Stimulated activated CD4-positive, alpha-beta T cell treated with anti-CD3 and anti-CD28 coated beads, Interleukin-15, amount 100 ng/mL, for 48 hours (primary cell): ENCODE measurements at regions not wholly inside any gene's neighbourhood (a gene's known extent, or its start where the extent isn't known, plus 50 kb on each side); places are given as distances from the start of the nearest gene placed in this dataset.

Source experiments
- DNase-seq, 2 donors: peaks; one replicate each; pipeline ENCODE4 v3.0.0-alpha.2; 2020; ENCODE audit warnings: low read depth in 2 of 2

- DNase-seq = no peak
Observed at GRCh38 chr2:150903055-150903454, 358.6 kb downstream of the RBM43 start.

DNA sequence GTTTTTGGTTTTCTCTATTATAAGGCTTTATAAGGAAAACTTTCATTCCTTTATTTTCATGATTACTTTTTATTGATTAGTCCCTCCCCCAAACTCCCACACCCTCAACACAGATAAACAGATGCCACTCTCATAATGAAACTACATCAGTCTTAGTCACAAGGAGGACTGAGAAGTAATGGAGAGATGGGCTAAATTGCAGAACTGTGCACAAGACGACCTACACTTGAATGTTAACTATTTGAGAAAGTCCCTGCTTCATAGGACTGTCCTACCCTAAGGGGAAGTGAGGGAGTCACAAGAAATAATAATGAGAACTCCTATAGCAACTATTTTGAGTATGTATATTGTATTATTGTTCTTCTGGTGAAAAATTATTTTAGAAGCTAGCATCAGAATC lies 360.8 kb downstream of the RBM43 start:
- DNase-seq = no peak

- DNase-seq = no peak
Observed at GRCh38 chr2:150895968-150896367, 365.7 kb downstream of the RBM43 start.

DNA sequence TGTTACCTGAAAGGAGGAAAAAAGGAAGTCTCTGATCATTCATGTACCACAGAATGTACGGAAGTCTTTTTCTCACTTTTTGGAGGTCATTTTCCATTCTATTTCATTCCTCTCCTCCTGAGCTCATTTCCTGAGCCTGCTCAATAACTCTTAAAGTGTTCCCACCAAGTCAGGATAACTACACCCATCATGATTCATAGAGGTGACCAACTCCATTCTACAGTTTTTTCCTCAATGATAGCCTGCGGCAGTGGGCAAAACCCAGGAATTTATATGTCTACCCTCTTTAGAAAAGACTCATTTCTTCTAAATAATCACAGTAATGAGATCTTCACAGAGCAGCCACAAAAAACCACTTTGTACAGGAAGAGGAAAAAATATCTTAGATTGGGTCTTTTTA lies 372.5 kb downstream of the RBM43 start:
- no peak for DNase-seq

GRCh38 chr2:150888337-150888736 lies 373.3 kb downstream of the RBM43 start:
- DNase-seq = no peak

DNA sequence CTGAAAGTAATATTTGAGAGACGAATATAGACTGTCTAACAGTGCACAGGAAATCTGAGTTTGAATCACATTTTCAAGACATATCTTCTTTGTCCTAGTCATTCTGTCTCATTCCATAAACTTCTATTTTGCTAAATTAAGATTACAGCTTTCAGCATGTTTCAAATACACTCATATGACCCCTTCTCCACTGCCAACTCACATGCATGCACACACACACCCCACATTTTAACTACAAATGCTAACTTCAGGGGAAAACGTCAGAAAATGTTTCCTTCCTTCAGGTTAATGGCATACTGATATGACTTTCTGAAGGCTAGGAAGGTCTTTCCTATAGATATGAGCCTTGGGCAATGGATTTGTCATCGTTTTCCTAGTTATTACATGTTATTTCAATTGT lies 373.7 kb downstream of the RBM43 start:
- no peak for DNase-seq

- DNase-seq = no peak
Observed at GRCh38 chr2:150885774-150886386, 375.8 kb downstream of the RBM43 start.

DNA sequence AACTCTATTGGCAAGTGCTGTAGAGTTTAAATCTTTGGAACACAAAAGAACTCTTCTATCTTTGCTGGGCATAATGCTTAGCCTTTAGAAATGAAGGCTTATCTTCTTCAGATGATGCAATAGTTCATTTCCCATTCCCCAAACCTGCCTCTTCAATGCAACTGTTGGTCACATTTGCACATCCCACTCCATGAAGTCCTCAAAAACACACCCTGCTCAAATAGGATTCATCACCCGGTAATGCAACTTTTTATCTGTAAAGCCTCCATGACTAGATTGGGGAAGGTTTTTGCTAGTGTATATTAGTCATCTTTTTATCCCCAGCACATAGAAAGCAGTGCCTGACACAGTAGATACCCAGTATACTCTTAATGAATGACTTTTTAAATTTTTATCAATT lies 376.4 kb downstream of the RBM43 start:
- no peak for DNase-seq

- no peak for DNase-seq
Observed at GRCh38 chr2:150883613-150883895, 378.1 kb downstream of the RBM43 start.

GRCh38 chr2:150882751-150883612 lies 378.7 kb downstream of the RBM43 start:
- DNase-seq = no peak

- no peak for DNase-seq
Observed at GRCh38 chr2:150880986-150881385, 380.7 kb downstream of the RBM43 start.

DNA sequence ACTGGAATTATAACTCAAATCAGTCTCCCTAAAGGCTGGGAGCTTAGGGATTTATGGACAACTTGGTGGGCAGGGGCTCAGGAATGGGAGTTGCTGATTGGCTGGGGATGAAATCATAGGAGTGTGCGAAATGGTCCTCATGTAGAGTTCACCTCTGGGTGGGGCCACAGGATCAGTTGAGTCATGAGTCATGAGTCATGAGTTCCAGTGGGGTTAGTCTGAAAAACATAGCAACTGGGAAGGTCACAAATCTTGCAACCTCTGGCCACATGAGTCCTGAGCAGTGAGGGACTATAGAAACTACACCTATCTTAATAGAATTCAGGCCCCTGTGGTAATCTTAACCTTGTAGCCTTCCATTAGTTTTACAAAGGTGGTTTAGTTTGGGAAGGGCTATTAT lies 383.3 kb downstream of the RBM43 start:
- no peak for DNase-seq

GRCh38 chr2:150876251-150876950 lies 385.3 kb downstream of the RBM43 start:
- no peak for DNase-seq

DNA sequence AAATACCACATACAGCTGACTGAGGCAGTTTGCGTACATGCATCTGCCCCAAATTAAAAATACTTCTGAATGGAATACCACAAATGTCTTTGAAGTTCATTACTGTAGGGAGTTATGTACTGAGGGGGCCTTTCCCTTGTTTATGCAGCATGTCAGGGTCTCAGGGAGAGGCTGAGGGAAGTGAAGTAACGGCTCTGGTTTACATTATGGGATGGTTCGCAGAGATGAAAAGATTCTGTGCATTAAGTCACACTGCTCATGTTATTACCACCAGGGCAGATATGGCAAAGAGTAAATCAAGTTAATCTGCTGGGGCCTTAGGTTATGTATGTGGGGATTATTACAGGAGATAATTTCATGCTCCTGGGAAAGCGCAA lies 385.9 kb upstream of the RND3 start:
- no peak for DNase-seq

DNA sequence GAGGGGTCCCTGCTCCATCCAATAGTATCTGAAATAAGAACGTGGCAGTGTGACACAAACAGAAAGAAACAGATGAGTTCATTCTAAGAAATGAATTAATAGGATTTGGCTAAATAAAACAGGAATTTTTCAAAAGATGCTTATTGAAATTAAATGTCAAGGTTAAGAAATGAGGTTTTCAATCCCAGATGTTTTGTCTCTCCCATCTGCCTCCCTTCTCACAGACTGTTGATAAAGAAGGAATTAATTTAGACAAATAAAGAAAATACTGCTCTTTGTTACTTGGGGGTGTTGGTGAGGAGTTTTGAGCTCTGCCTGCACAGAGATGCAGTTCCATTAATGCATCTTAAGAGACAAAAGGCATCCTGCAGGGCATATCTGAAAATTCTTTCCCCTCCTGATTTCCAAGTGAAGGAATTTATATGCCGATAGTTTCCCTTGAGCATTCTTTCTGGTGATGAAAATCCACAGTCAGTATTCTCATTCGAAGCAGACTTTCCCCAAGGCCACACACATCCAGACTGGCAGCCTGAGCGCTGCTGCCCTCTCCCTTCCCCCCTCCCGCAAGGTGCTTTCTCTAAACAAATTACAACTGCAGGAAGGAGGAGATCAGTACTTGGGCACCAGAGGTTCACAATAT lies 385.4 kb upstream of the RND3 start:
- DNase-seq = no peak

DNA sequence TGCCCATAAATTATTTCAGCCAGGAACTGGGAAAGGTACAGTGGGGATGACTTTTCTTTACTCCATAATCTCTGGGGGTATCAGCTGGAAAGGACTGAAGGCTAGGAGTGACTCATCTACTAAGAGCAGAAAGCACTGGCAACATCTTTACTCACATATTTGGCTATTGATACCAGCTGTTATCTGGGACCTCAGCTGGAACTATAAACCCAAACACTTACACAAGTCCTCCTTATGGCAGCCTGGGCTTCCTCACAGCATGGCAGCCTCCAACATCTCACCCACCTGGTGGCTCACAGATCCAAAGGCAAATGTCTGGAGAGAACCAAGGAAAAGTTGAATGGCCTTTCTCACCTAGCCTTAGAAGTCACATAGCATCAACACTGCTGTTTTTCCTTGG lies 379.0 kb upstream of the RND3 start:
- DNase-seq = no peak

GRCh38 chr2:150863691-150864090 lies 376.2 kb upstream of the RND3 start:
- DNase-seq = no peak

- no peak for DNase-seq
Observed at GRCh38 chr2:150860301-150860700, 372.8 kb upstream of the RND3 start.

DNA sequence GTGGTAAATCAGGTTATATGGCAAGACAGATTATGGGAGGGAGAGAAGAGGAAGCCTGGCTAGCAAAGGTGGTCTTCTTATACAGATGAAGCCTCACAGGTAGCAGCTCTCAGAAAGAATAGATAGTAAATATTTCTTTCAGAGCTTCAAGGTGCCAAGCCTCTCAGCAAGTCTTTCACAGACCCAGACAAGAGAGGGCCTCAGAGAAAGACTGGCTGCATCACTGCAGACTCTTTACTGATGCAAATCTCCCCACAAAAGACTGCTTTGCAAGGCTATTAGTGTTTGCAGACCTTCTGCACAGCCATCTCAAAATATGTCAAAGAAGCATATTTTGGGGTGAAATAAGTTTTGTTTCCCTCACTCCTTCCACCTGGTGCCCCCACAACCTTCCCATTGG lies 372.4 kb upstream of the RND3 start:
- no peak for DNase-seq

DNA sequence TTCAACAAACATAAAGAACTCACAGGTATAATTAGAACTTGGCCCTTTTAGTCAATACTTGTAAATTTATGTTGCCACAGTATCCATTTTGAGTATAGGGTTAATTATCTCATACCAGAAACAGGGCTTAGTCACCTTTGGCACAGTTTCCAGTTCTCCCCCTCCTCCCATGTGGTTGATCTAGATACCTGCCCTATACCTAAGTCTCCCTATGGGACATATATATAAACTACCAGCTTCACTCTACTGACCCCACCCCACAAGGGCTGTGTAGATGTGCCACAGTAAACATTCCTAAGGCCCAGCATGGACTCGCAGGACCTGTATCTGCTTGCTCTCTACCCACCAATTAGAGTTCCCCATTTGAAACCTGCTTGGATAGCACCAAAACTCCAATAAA lies 371.7 kb upstream of the RND3 start:
- DNase-seq = no peak

DNA sequence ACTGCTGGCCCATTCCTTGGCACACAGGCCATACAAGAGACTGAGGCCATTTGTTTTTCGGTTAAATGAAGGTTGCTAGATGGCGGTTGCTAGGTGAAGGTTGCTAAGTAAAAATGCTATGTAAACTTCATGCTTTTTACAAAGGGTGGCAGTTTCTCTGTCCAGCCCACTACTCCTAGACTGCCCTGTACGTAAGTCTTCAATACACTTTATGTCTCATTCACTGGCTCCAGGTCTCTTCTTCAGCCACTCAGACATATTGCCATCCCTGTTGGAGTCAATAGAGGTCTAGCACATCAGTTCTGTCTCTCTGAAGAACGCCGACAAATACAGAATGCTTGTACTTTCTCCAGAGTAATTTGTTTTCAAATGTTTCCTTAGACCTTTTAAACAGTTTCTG lies 370.9 kb upstream of the RND3 start:
- DNase-seq = no peak

GRCh38 chr2:150856596-150857281 lies 369.3 kb upstream of the RND3 start:
- DNase-seq = no peak
